Transverse colon (tissue), 4 donors: ENCODE measurements at regions not wholly inside any gene's neighbourhood (a gene's known extent, or its start where the extent isn't known, plus 50 kb on each side); places are given as distances from the start of the nearest gene placed in this dataset.

Experiments used
- DNase-seq: peaks from one replicate; pipeline ENCODE4 v3.0.0-alpha.2; 2019
- H3K27ac ChIP-seq, 4 donors: fragments of 200-600 bp; sonication (generic); 2 replicates each; pipeline ENCODE4 v1.5.1; 2016 to 2018; ENCODE audit warnings: inconsistent platforms in 4 of 4
- H3K27me3 ChIP-seq: fragments of 200-600 bp; sonication (generic); 2 replicates; pipeline ENCODE4 v1.5.1; 2017; ENCODE audit warnings: inconsistent platforms
- H3K36me3 ChIP-seq, 4 donors: fragments of 200-600 bp; sonication (generic); 2 replicates each; pipeline ENCODE4 v1.5.1; 2017 to 2019; ENCODE audit warnings: inconsistent platforms in 4 of 4
- H3K4me1 ChIP-seq, 4 donors: fragments of 200-600 bp; sonication (generic); 2 replicates each; pipeline ENCODE4 v1.5.1; 2017 to 2020; ENCODE audit warnings: inconsistent platforms in 4 of 4
- H3K4me3 ChIP-seq, 4 donors: fragments of 200-600 bp; sonication (generic); 1 replicate in 1 of 4; 2 replicates in 3 of 4; pipeline versions ENCODE4 v1.5.1 to v1.6.1; 2017 to 2019; ENCODE audit warnings: inconsistent platforms in 4 of 4
- H3K9me3 ChIP-seq, 2 donors: fragments of 200-600 bp; sonication (generic); 2 replicates each; pipeline ENCODE4 v1.5.1; 2017 to 2019; ENCODE audit warnings: inconsistent platforms in 2 of 2
- EP300 ChIP-seq: sonication (generic); formaldehyde crosslinking; IDR thresholded peaks from one replicate; pipeline ENCODE4 v1.6.1; 2017; ENCODE audit warnings: antibody characterized with exemption, low read depth
- POLR2A ChIP-seq: fragments of 450-650 bp; IDR thresholded peaks from one replicate; pipeline ENCODE4 v1.6.1; 2016; ENCODE audit warnings: antibody characterized with exemption, mild to moderate bottlenecking, moderate library complexity
- POLR2AphosphoS5 ChIP-seq, 3 donors: sonication (generic); formaldehyde crosslinking; IDR thresholded peaks; one replicate each; pipeline ENCODE4 v1.6.1; 2016; ENCODE audit warnings: antibody characterized with exemption in 3 of 3
- WGBS, 2 donors: methylation state at CpG; one replicate each; pipeline ENCODE4 v1.1.5; 2018; ENCODE audit warnings: low coverage in 1 of 2; 5-methylcytosine and 5-hydroxymethylcytosine counted together
- in situ Hi-C, 4 donors: fragments of 200-750 bp; cut with MboI; loops; one replicate each; pipeline versions ENCODE4 v1.15.0 to v1.15.1; 2017; ENCODE audit warnings: low sequenced_read_pairs in 3 of 4, low pct_ligation_motif_present in 1 of 4, low pct_unique_long_range_greater_than_20kb in 1 of 4
- intact Hi-C: fragments of 100-400 bp; cut with DNase I; formaldehyde crosslinking; loops from one replicate; pipeline ENCODE4 v1.15.1; 2023; ENCODE audit warnings: low total_unique reads
- TF ChIP-seq, protein P1 (sequence below), 5 experiments: fragments of 200-600 bp in 3 of 5; fragments of 450-650 bp in 2 of 5; sonication (generic) in 3 of 5; IDR thresholded peaks; 1 replicate in 2 of 5; 2 replicates in 3 of 5; pipeline ENCODE4 v1.5.1; 2016 to 2017; ENCODE audit warnings: antibody characterized with exemption in 5 of 5, inconsistent platforms in 3 of 5, mild to moderate bottlenecking in 2 of 5, moderate library complexity in 1 of 5

DNA sequence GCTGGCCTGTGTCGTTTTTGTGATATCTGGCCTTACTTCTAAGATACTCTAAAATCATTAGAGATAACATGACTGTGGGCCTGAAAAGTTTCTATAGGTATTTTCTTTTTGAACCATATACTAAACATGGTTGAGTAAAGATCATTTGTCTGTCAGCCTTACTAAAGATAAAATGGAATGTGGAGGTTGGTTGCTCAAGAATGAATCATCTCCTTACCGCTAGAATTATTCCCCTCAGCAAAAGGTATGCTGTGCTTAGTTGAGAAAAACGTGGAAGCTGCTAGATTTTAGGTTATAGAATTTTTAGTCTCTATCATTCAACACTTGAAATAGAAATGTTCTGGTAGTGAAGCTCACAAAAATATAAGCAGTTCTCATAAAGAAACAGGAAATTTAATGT lies 407.3 kb downstream of the AEBP2 start:
- H3K27ac ChIP-seq: peak overlapping the region; percentile 46 to 69 (median 64)
- no peak for DNase-seq

DNA sequence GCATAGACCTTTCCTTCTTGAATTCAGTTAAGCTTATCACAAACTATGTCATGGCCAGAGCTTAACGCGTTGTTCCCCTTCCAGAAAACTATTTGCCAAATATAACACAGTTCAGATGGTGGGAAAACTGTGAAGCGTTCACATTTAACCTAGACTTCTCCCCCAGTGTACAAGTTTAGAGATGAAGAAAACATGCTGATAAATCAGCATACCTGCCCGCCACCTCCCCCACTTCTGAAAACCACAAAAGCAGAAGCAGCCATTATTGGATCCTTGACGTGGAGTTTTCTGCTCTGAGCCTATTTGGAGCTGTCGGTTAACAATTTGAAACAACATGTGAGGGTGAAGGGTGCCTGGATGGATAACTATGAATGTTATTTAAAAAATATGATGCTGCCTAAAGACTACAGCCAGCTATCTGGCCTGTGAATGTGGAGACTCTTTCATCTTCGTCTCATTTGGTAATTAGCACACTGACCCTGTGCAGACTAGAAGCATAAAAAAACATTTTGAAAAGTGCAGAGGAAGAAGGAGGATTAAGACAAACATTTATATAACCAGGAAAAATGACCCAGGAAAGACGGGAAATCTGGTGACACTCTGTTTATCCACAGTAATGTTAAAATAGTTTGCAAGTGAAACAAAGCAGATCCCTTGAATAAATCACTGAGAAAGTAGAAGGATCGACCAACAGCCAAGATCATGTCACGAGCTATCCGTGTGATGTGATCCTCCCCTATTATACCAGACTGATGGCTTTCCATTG lies 408.2 kb downstream of the AEBP2 start:
- TF ChIP-seq POLR2AphosphoS5 (IDR thresholded peaks at IDR 0.05): peak; percentile 75 to 88 (median 76)
- TF ChIP-seq, protein P1, sequence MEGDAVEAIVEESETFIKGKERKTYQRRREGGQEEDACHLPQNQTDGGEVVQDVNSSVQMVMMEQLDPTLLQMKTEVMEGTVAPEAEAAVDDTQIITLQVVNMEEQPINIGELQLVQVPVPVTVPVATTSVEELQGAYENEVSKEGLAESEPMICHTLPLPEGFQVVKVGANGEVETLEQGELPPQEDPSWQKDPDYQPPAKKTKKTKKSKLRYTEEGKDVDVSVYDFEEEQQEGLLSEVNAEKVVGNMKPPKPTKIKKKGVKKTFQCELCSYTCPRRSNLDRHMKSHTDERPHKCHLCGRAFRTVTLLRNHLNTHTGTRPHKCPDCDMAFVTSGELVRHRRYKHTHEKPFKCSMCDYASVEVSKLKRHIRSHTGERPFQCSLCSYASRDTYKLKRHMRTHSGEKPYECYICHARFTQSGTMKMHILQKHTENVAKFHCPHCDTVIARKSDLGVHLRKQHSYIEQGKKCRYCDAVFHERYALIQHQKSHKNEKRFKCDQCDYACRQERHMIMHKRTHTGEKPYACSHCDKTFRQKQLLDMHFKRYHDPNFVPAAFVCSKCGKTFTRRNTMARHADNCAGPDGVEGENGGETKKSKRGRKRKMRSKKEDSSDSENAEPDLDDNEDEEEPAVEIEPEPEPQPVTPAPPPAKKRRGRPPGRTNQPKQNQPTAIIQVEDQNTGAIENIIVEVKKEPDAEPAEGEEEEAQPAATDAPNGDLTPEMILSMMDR (IDR thresholded peaks at IDR 0.05): no peak
- in situ Hi-C loops: no loop called here
- Histone ChIP-seq H3K27ac (peak overlapping the region; percentile 46 to 69 (median 64)), H3K4me3 (no peak overlapping the region), H3K9me3 (no peaks in the 10 kb centered on the region), H3K27me3 (no peaks in the 10 kb centered on the region), H3K36me3 (no peaks in the 10 kb centered on the region), H3K4me1 (peaks cover 0 to 8% (median 0%) of the 10 kb centered on the region in 4 donors)
- intact Hi-C loops: loop anchor here (5.0 kb wide), 1 partner anchor 760 kb away; no protein-coding TSS in a partner anchor
- WGBS, 2 donors: 37 to 43% methylated on average over 8 to 11 of the region's 11 CpGs
- DNase-seq: no peak

More for the DNA sequence above, 407.3 kb downstream of the AEBP2 start:
- Histone ChIP-seq H3K4me3 (no peak overlapping the region), H3K27me3 (no peaks in the 10 kb centered on the region), H3K4me1 (peaks cover 0 to 8% (median 0%) of the 10 kb centered on the region in 4 donors), H3K36me3 (no peaks in the 10 kb centered on the region), H3K9me3 (no peaks in the 10 kb centered on the region)
- intact Hi-C loops (loop anchor here (5.0 kb wide), 1 partner anchor 761 kb away; no protein-coding TSS in a partner anchor), in situ Hi-C loops (no loop called here)
- WGBS, 2 donors: 36 to 49% methylated on average over 3 of the region's 3 CpGs
- TF ChIP-seq POLR2A (no peak), POLR2AphosphoS5 (IDR thresholded peaks at IDR 0.05) (no peak)

DNA sequence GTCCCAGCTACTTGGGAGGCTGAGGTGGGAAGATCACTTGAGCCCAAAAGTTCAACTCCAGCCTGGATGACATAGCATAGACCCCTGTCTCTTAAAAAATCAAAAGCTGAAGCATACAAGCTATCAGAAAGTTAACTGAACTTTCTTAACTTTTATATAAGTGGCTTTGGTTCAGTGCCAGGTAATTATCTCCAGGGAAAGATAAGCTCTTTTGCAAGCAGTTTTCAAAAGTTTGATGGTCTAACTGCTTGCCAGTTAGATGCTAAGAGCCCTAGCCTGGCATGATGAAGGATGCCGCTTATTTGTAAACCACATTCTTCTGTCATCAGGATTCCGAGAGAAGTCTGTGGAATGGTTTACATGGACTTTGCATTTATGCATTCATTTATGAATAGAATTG lies 409.1 kb downstream of the AEBP2 start:
- Histone ChIP-seq H3K27ac (peak overlapping the region; percentile 46 to 69 (median 56)), H3K27me3 (no peaks in the 10 kb centered on the region), H3K9me3 (no peaks in the 10 kb centered on the region), H3K36me3 (no peaks in the 10 kb centered on the region), H3K4me3 (no peak overlapping the region), H3K4me1 (peaks cover 0 to 8% (median 0%) of the 10 kb centered on the region in 4 donors)
- TF ChIP-seq POLR2A (no peak), EP300 (no peak), POLR2AphosphoS5 (IDR thresholded peaks at IDR 0.05) (no peak)
- TF ChIP-seq, protein P1 (IDR thresholded peaks at IDR 0.05): no peak
- intact Hi-C loops: loop anchor here (5.0 kb wide), 1 partner anchor 759 kb away; no protein-coding TSS in a partner anchor
- 58 to 71% methylated on average over 2 of the region's 2 CpGs for WGBS, 2 donors
- in situ Hi-C loops: no loop called here
- no peak for DNase-seq

DNA sequence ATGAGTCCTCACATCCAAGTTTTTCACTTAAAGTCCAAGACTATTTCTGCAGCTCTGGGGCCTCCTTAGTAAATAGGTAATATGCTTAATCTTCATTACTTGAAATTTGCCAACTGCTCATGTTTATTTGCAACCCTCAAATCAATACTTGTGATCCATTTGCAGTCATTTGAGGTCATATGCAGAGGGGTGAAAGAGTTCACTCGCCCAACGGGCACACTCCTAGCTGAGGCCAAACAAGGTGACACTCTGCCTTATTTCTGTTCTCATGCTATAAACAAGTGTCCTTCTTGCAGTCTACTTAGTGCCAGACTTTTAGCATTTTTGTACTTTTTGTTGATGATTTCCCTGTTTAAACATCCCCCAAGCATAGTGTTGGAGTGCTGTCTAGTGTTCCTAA lies 409.9 kb downstream of the AEBP2 start:
- no peaks in the 10 kb centered on the region for H3K36me3 ChIP-seq
- whole genome bisulfite sequencing, 2 donors: 78% methylated on average over 2 of the region's 2 CpGs; no CpG with 5 or more reads in 1 of the 2 donors
- TF ChIP-seq POLR2A (no peak), EP300 (no peak), POLR2AphosphoS5 (IDR thresholded peaks at IDR 0.05) (no peak)
- TF ChIP-seq, protein P1 (IDR thresholded peaks at IDR 0.05): no peak
- no peak overlapping the region for H3K4me3 ChIP-seq
- no peak for DNase-seq
- in situ Hi-C loops: no loop called here
- intact Hi-C loops: loop anchor here (5.0 kb wide), 1 partner anchor 758 kb away; no protein-coding TSS in a partner anchor
- H3K27me3 ChIP-seq: no peaks in the 10 kb centered on the region
- H3K4me1 ChIP-seq: peaks cover 0 to 8% (median 0%) of the 10 kb centered on the region in 4 donors
- H3K27ac ChIP-seq: peak overlapping the region in 1 of 4 donors; percentile 66
- no peaks in the 10 kb centered on the region for H3K9me3 ChIP-seq
